IgD-negative memory B cell (primary cell): ENCODE measurements at regions not wholly inside any gene's neighbourhood (a gene's known extent, or its start where the extent isn't known, plus 50 kb on each side); places are given as distances from the start of the nearest gene placed in this dataset.

Source experiments
- H3K27ac Mint-ChIP-seq, 3 donors: one replicate each; pipeline ENCODE4 v1.8.0; 2020 to 2022; ENCODE audit warnings: mild to moderate bottlenecking in 3 of 3, mixed read lengths in 3 of 3, moderate library complexity in 1 of 3
- H3K27me3 Mint-ChIP-seq: one replicate; pipeline ENCODE4 v1.8.0; 2021; ENCODE audit warnings: mixed read lengths
- H3K36me3 Mint-ChIP-seq: one replicate; pipeline ENCODE4 v1.8.0; 2020; ENCODE audit warnings: mild to moderate bottlenecking, mixed read lengths
- H3K4me1 Mint-ChIP-seq, 3 donors: one replicate each; pipeline ENCODE4 v1.8.0; 2020 to 2022; ENCODE audit warnings: mixed read lengths in 3 of 3, mild to moderate bottlenecking in 1 of 3
- H3K4me3 Mint-ChIP-seq, 4 donors: one replicate each; pipeline ENCODE4 v1.8.0; 2020 to 2022; ENCODE audit warnings: mild to moderate bottlenecking in 4 of 4, mixed read lengths in 4 of 4, moderate library complexity in 3 of 4
- H3K9me3 Mint-ChIP-seq, 3 donors: one replicate each; pipeline ENCODE4 v1.8.0; 2020 to 2021; ENCODE audit warnings: mixed read lengths in 3 of 3, mild to moderate bottlenecking in 1 of 3

- no peaks in the 10 kb centered on the region for H3K4me1 Mint-ChIP-seq
- H3K36me3 Mint-ChIP-seq = no peaks in the 10 kb centered on the region
- H3K27me3 Mint-ChIP-seq = no peaks in the 10 kb centered on the region
- H3K27ac Mint-ChIP-seq = no peak overlapping the region
- H3K4me3 Mint-ChIP-seq = no peak overlapping the region
- peaks cover 0 to 14% (median 3%) of the 10 kb centered on the region in 3 donors for H3K9me3 Mint-ChIP-seq
Observed at GRCh38 chr4:166519774-166520173, 646.7 kb downstream of the TLL1 start.

- H3K4me1 Mint-ChIP-seq = no peaks in the 10 kb centered on the region
- H3K36me3 Mint-ChIP-seq = no peaks in the 10 kb centered on the region
- peaks cover 0 to 4% (median 1%) of the 10 kb centered on the region in 3 donors for H3K9me3 Mint-ChIP-seq
- no peak overlapping the region for H3K4me3 Mint-ChIP-seq
- H3K27ac Mint-ChIP-seq = no peak overlapping the region
- no peaks in the 10 kb centered on the region for H3K27me3 Mint-ChIP-seq
Observed at GRCh38 chr4:166527500-166527899, 654.5 kb downstream of the TLL1 start.

GRCh38 chr4:166531703-166532102 lies 658.7 kb downstream of the TLL1 start:
- H3K27me3 Mint-ChIP-seq = no peaks in the 10 kb centered on the region
- no peaks in the 10 kb centered on the region for H3K36me3 Mint-ChIP-seq
- peaks cover 2 to 6% (median 3%) of the 10 kb centered on the region in 3 donors for H3K9me3 Mint-ChIP-seq
- no peaks in the 10 kb centered on the region for H3K4me1 Mint-ChIP-seq
- H3K27ac Mint-ChIP-seq = no peak overlapping the region
- H3K4me3 Mint-ChIP-seq = no peak overlapping the region

- peaks cover 2 to 6% (median 3%) of the 10 kb centered on the region in 3 donors for H3K9me3 Mint-ChIP-seq
- H3K27me3 Mint-ChIP-seq = no peaks in the 10 kb centered on the region
- H3K4me3 Mint-ChIP-seq = no peak overlapping the region
- no peaks in the 10 kb centered on the region for H3K36me3 Mint-ChIP-seq
- no peaks in the 10 kb centered on the region for H3K4me1 Mint-ChIP-seq
- no peak overlapping the region for H3K27ac Mint-ChIP-seq
Observed at GRCh38 chr4:166535865-166536264, 662.8 kb downstream of the TLL1 start.

- H3K27me3 Mint-ChIP-seq = no peaks in the 10 kb centered on the region
- no peaks in the 10 kb centered on the region for H3K4me1 Mint-ChIP-seq
- H3K27ac Mint-ChIP-seq = no peak overlapping the region
- no peak overlapping the region for H3K4me3 Mint-ChIP-seq
- H3K9me3 Mint-ChIP-seq = peaks cover 3% of the 10 kb centered on the region in 3 donors
- no peaks in the 10 kb centered on the region for H3K36me3 Mint-ChIP-seq
Observed at GRCh38 chr4:166538491-166539005, 665.5 kb downstream of the TLL1 start.

- Mint-ChIP-seq H3K36me3 (no peaks in the 10 kb centered on the region), H3K27ac (no peak overlapping the region)
Observed at GRCh38 chr4:166546009-166546408, 673.0 kb downstream of the TLL1 start.

GRCh38 chr4:166577639-166578038 lies 656.7 kb downstream of the SPOCK3 start:
- H3K27ac Mint-ChIP-seq = no peak overlapping the region
- no peaks in the 10 kb centered on the region for H3K4me1 Mint-ChIP-seq
- H3K9me3 Mint-ChIP-seq = peaks cover 1 to 11% (median 2%) of the 10 kb centered on the region in 3 donors
- H3K27me3 Mint-ChIP-seq = no peaks in the 10 kb centered on the region
- H3K4me3 Mint-ChIP-seq = no peak overlapping the region
- H3K36me3 Mint-ChIP-seq = peaks cover 1% of the 10 kb centered on the region

More at GRCh38 chr4:166546009-166546408, 673.0 kb downstream of the TLL1 start:
- Mint-ChIP-seq H3K4me3 (no peak overlapping the region), H3K4me1 (no peaks in the 10 kb centered on the region), H3K9me3 (peaks cover 4 to 10% (median 4%) of the 10 kb centered on the region in 3 donors), H3K27me3 (no peaks in the 10 kb centered on the region)

GRCh38 chr4:166585491-166585890 lies 648.8 kb downstream of the SPOCK3 start:
- Mint-ChIP-seq H3K27ac (no peak overlapping the region), H3K4me3 (no peak overlapping the region), H3K9me3 (peaks cover 1 to 4% (median 3%) of the 10 kb centered on the region in 3 donors), H3K4me1 (no peaks in the 10 kb centered on the region), H3K27me3 (no peaks in the 10 kb centered on the region), H3K36me3 (no peaks in the 10 kb centered on the region)

- no peak overlapping the region for H3K4me3 Mint-ChIP-seq
- H3K27ac Mint-ChIP-seq = no peak overlapping the region
- H3K9me3 Mint-ChIP-seq = no peaks in the 10 kb centered on the region
- H3K27me3 Mint-ChIP-seq = no peaks in the 10 kb centered on the region
- no peaks in the 10 kb centered on the region for H3K36me3 Mint-ChIP-seq
- no peaks in the 10 kb centered on the region for H3K4me1 Mint-ChIP-seq
Observed at GRCh38 chr4:166594326-166594946, 639.9 kb downstream of the SPOCK3 start.

- H3K4me3 Mint-ChIP-seq = no peak overlapping the region
- no peaks in the 10 kb centered on the region for H3K4me1 Mint-ChIP-seq
- H3K27me3 Mint-ChIP-seq = no peaks in the 10 kb centered on the region
- H3K9me3 Mint-ChIP-seq = peaks cover 0 to 5% (median 2%) of the 10 kb centered on the region in 3 donors
- H3K36me3 Mint-ChIP-seq = no peaks in the 10 kb centered on the region
- no peak overlapping the region for H3K27ac Mint-ChIP-seq
Observed at GRCh38 chr4:166600264-166600663, 634.0 kb downstream of the SPOCK3 start.

GRCh38 chr4:166602068-166602467 lies 632.2 kb downstream of the SPOCK3 start:
- H3K4me3 Mint-ChIP-seq = no peak overlapping the region
- H3K36me3 Mint-ChIP-seq = no peaks in the 10 kb centered on the region
- H3K9me3 Mint-ChIP-seq = peaks cover 0 to 5% (median 2%) of the 10 kb centered on the region in 3 donors
- no peaks in the 10 kb centered on the region for H3K4me1 Mint-ChIP-seq
- H3K27me3 Mint-ChIP-seq = no peaks in the 10 kb centered on the region
- no peak overlapping the region for H3K27ac Mint-ChIP-seq

- H3K36me3 Mint-ChIP-seq = peaks cover 1% of the 10 kb centered on the region
- H3K4me3 Mint-ChIP-seq = no peak overlapping the region
- no peak overlapping the region for H3K27ac Mint-ChIP-seq
- peaks cover 2 to 7% (median 3%) of the 10 kb centered on the region in 3 donors for H3K9me3 Mint-ChIP-seq
- H3K27me3 Mint-ChIP-seq = no peaks in the 10 kb centered on the region
- H3K4me1 Mint-ChIP-seq = no peaks in the 10 kb centered on the region
Observed at GRCh38 chr4:166622425-166622977, 611.8 kb downstream of the SPOCK3 start.

- Mint-ChIP-seq H3K9me3 (peaks cover 2 to 8% (median 7%) of the 10 kb centered on the region in 3 donors), H3K4me3 (no peak overlapping the region), H3K27ac (no peak overlapping the region), H3K36me3 (no peaks in the 10 kb centered on the region), H3K4me1 (no peaks in the 10 kb centered on the region), H3K27me3 (no peaks in the 10 kb centered on the region)
Observed at GRCh38 chr4:166625018-166625637, 609.2 kb downstream of the SPOCK3 start.

- Mint-ChIP-seq H3K9me3 (peaks cover 0 to 3% (median 2%) of the 10 kb centered on the region in 3 donors), H3K27me3 (no peaks in the 10 kb centered on the region), H3K36me3 (no peaks in the 10 kb centered on the region), H3K27ac (no peak overlapping the region), H3K4me3 (no peak overlapping the region), H3K4me1 (no peaks in the 10 kb centered on the region)
Observed at GRCh38 chr4:166628454-166628853, 605.8 kb downstream of the SPOCK3 start.

- Mint-ChIP-seq H3K4me1 (no peaks in the 10 kb centered on the region), H3K27me3 (no peaks in the 10 kb centered on the region), H3K27ac (no peak overlapping the region), H3K36me3 (no peaks in the 10 kb centered on the region), H3K4me3 (no peak overlapping the region), H3K9me3 (no peaks in the 10 kb centered on the region)
Observed at GRCh38 chr4:166635367-166635766, 598.9 kb downstream of the SPOCK3 start.
